GM19397 (cell line): ENCODE measurements at regions not wholly inside any gene's neighbourhood (a gene's known extent, or its start where the extent isn't known, plus 50 kb on each side); places are given as distances from the start of the nearest gene placed in this dataset.
"Not testable (repeated sequence)": the region's sequence is repeated elsewhere in the genome, so short reads cannot be mapped to it uniquely, and the experiment has no call there.

Source experiments
- ATAC-seq: cut with Tn5 transposase; IDR thresholded peaks from one replicate; pipeline ENCODE4 v1.9.1; 2021; ENCODE audit warnings: mild to moderate bottlenecking, moderate library complexity; ENCODE audit not compliant: unreplicated experiment

DNA sequence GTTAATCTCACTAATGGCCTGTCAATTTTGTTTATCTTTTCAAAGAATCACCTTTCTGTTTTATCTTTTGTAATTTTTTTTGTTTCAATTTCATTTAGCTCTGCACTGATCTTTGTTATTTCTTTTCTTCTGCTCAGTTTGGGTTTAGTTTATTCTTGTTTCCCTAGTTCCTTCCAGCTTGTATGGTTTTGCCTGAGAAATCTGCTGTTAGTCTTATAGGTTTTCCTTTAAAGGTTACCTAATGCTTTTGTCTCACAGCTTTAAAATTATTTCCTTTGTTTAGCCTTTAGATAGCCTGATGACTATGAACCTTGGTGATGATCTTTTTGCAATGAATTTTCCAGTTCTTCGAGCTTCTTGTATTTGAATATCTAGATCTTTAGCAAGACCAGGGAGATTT is 1869.8 kb upstream of the PCDH20 start:
- no peak for ATAC-seq

DNA sequence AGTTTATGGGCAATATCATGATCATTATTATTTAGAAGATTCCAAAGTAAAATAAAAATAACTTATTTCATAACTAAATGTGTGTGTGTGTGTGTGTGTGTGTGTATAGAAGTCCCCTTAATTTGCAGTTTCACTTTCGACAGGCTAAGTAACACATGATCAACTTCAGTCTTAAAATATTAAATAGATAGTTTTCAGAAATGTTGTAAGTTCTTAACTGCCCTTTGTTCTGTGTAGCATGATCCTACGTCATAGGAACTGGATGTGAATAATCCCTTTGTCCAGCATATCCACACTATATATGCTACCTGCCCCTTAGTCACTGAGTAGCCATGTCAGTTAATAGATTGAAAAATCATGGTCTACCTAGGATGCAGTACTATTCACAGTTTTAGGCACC is 1863.5 kb upstream of the PCDH20 start:
- ATAC-seq, result no peak

DNA sequence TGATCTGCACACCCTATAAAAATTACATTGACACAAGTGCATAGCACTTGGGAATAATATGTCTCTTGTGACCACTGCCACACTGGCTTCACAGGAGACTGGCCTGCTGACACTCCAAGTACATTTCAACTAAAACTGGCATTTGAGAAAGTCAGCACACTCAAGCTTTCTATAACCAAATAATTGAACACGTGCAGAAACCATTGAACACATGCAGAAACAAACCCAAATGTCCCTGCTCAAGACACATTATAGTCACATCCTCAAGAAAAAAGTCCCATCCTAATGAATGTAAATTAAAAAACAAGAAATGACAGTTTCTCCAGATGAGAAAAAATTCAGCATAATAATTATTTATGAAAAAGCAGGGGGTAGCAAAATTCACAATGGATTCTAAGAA is 1859.1 kb upstream of the PCDH20 start:
- no peak for ATAC-seq

DNA sequence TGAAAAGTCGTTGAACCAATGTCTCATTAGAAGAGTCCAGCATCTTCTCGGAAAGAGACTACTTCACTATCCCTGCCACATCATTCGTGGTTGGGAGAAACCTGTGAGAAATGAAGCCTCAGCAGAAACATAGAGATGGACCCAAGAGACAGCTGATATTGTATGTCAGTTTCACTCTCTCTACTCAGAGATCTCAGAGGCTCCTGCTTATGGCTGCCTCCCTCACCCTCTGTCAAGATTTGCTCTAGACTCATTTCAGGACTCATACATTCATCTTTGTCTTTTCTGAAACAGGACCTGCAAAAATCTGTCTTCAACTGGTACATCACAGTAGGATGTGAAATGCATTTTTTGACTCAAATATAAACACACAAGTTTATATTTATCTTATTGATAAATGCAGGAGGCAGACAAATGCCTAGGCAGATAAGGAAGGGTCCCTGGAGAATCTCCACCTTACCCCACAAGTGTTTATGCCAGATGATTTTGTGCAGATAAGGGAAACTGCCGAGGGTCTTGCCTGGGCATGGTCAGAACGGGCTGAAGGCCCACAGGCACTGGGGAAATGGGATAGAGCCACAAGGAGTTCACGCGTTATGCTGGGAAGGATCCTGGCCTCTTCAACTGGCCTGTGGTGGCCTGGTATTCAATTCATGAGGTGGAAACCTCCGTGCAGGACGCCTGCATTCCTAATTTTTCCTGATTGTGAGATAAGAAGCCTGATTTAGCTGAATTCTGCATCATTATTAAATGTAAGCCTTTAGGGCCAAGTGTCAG is 1834.0 kb upstream of the PCDH20 start:
- ATAC-seq, result no peak

DNA sequence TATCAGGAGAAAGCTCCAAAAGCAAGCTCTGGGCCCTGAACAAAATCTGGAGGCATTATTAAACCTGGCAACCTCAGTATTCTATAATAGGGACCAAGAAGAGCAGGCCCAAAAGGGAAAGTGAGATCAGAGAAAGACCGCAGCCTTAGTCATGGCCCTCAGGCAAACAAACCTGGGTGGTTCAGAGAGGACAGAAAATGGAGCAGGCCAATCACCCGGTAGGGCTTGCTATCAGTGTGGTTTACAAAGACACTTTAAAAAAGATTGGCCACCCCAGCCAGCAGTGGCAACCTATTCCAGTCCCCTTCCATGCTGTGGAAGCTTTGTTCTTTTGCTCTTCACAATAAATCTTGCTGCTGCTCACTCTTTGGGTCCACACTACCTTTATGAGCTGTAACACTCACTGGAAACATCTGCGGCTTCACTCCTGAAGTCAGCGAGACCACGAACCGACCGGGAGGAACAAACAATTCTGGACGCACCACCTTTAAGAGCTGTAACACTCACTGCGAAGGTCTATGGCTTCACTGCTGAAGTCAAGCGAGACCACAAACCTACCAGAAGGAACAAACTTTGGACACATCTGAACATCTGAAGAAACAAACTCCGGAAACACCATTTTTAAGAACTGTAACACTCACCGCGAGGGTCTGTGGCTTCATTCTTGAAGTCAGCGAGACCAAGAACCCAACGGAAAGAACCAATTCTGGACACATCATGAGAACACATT is 1821.2 kb upstream of the PCDH20 start:
- ATAC-seq, result not testable (repeated sequence)

DNA sequence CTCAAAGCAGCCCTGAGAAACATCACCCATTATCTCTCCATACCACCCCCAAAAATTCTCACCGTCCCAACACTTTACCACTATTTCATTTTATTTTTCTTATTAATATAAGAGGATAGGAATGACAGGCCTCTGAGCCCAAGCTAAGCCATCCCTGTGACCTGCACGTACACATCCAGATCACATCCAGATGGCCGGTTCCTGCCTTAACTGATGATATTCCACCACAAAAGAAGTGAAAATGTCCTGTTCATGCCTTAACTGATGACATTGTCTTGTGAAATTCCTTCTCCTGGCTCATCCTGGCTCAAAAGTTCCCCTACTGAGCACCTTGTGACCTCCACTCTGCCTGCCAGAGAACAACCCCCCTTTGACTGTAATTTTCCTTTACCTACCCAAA is 1802.9 kb upstream of the PCDH20 start:
- not testable (repeated sequence) for ATAC-seq

DNA sequence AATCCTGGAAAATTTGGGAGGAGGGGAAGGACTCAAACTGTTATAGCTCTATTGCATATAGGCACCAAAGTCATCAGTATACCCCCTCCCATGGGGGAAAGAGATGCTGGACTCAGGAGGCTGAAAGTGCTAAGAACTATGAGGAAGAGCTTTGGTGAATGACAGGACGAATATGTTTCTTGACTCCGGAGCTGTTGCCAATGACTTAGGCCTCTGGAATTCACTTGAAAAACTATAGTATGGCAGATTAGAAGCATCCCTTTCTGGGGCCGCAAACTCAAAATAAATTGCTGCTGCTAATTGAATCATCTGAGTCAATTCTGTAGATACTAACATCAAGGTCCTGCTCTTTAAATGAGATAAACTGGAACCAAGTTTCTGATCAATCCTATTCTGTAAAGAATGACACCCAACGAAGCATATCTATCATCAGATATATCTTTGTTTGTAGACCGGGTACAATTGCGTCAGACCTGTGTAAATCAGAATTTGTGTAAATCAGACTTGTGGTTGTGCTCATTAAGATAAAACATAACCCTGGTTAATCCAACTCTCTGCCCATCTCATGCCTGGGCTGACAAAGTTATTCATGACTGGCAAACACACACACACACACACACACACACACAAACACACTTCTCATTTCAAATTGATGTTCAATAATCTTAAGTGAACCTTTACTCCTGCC is 1793.8 kb upstream of the PCDH20 start:
- no peak for ATAC-seq

DNA sequence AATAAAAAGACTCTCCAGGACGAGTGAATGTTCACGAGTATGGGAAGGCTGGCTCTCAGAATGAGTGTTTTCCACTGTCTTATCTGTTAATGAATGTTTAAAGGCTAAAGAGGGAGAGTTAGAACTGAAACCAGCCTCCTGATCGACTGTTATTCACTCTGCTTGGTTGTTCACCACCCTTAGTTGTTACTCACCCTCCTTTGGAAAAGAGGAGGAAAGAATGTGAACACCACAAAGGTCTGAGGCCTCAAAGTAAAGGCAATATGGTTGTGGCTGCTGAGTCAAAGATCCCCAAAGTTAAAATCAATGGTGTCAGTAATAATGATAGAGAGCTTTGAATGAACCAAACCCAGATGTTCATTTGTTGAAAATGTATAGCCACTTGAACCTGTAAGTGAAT is 1793.2 kb upstream of the PCDH20 start:
- ATAC-seq, result no peak

DNA sequence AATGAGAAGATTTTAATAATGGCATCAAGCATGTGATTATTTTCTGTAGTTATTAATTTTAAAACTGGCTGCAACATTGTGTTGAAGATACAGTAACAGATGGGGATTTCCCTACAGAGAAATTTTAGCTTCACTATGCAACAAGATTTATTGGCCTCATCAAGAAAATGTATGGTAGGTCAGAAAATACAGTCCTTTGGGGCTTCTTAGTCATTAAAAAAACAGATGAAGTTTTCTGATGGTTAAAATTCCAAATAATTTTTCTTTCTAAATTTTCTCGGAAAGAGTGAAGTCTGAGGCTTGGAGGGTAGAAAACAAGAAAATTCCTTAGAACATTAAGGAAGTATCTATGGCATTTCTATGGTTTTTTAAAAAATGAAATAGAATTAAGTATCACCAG is 1790.8 kb upstream of the PCDH20 start:
- no peak for ATAC-seq

DNA sequence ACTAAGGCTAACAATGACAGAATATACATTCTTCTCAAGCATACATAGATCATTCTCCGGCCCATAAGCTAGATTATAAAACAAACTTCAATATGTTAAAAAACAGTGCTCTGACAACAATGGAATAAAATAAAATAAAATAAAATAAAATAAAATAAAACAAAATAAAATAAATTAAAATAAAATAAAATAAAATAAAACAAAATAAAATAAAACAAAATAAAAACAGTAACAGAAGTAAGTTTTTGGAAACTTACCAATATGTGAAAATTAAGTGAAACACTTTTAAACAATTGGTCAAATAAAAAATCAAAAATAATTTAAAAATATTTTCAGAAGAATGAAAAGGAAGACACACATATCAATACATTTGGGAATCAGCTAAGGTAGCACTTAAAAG is 1785.8 kb upstream of the PCDH20 start:
- no peak for ATAC-seq

DNA sequence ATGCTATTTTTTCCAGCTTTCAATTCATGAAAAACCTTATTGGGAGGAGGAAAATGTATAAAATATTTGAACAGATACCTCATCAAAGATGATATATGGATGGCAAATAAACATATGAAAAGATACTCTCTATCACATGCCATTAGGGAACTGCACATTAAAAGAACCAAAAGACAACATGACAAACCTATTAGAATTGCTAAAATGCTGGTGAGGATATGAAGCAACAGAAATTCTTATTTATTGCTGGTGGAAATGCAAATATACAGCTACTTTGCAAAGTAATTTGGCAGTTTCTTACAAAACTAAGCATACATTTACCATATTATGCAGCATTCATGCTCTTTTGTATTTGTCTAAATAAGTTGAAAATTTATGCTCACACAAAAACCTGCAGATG is 1783.9 kb upstream of the PCDH20 start:
- ATAC-seq, result no peak

DNA sequence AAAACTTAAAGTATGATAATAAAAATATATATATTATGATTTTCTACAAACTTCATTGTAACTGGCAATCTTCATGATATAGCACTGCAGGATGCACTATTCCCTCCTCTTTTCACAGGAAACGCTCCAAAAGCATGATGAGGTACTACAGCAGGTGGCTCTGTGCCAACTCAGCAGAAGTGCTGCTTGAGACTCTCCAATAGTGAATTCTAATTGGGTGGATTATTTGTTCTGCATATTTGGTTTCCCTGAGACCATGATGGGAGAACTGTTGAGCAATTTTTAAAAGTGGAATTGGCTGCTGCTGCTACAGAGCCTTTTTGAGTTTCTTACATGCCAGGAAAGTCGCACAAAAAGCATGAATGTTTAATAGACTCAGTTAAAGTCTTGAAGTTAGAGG is 1782.4 kb upstream of the PCDH20 start:
- ATAC-seq, result no peak

DNA sequence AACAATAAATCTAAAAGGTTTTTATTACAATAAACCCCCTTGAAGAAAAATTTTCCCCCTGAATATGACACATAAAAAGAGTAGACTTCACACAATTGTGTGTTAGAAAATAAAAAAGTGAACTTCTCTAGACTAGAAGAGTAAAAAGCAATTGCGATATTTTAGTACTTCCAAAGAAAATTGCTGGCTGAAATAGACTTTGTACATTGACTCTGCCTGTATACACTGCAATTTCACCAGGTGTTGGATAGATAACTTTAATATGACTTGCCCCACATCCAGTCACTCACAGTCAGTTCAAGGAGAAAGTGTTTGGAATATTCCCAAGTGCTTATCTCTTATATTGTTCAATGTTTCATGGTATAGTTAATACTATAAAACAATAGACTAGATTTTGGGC is 1780.1 kb upstream of the PCDH20 start:
- ATAC-seq, result no peak

DNA sequence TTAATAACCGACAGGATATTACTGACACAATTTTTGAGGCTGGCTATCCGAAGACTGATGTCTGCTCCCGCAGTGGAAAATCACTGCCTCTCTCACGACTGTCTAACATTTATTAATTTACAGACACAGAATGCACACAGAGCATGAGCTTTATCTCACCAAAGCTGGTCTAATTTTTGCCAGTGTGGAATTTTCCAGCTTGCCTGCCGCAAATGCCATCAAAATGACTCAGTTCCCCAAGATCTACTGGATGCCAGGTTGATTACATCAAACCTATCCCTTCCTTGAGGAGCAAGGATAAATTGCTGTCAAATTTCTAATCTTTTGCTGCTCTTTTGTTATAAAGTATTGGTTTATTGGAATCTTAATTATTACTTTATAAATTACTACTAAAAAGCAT is 1775.1 kb upstream of the PCDH20 start:
- ATAC-seq, result no peak

DNA sequence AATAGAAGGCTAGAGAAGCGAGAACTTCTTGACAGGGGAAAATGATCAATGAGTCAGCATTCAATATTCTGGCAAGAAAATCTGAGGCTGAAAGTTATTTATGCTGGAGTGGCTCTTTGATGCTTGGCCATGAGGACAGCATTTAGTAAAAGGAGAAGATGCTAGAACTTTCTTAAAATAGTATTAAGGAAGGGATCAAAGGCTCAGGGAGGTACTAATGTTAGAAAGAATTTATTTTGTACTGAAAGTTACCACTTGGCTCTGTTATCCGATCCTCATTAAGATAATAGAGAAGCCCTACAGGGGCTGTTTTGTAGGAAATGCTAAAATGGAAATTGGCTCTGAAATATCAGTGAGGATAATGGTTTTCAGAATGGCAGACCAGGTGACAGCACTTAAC is 1774.6 kb upstream of the PCDH20 start:
- no peak for ATAC-seq

DNA sequence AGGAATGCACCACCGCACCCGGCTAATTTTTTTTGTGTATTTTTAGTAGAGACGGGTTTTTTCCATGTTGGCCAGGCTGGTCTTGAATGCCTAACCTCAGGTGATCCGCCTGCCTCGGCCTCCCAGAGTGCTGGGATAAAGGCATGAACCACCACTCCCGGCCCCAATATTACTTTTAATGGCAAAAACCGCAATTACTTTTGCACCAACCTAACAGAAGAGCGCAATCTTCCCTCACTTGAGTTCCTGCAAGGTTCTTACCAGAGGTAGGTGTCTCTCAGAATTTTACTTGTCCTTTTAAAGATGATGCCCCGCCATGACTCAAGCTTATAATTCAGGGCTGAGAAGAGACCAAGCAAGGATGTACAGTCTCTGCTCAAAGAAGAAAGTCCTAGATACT is 1774.1 kb upstream of the PCDH20 start:
- ATAC-seq, result no peak

DNA sequence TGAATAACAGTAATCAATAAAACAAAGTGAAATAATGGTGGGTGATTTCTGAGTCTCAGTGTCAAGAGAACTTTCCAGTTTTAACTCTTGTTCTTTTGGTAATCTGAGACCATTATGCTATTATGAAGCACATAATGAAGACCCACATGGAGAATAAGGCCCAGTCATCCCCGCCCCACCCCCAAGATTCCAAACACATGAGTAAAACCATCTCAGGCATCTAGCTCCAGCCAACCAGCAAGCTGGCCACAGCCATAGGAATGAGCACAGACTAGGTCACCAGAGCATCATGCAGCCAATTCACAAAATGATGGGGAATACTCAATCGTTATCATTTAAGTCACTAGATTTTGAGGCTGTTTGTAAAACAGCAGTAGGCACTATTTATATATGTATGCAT is 1769.0 kb upstream of the PCDH20 start:
- no peak for ATAC-seq

DNA sequence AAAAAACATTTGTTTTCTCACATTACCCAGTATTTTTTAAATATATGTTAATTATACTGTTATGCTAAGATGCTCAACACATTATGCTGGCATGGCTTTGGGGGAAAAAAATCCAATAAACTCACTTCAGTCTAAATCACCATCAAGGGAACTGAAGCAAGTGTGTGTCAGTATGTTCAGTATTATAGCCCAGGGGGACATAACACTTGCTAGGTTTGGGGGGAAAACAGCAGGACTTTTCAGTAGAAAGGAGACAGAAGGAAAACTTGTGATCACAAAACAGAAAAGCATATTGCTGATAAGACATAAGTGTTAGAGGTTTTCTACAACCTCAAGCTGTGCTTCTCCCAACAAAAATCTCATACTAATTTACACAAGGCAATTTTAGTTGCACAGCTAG is 1759.9 kb upstream of the PCDH20 start:
- ATAC-seq, result no peak

DNA sequence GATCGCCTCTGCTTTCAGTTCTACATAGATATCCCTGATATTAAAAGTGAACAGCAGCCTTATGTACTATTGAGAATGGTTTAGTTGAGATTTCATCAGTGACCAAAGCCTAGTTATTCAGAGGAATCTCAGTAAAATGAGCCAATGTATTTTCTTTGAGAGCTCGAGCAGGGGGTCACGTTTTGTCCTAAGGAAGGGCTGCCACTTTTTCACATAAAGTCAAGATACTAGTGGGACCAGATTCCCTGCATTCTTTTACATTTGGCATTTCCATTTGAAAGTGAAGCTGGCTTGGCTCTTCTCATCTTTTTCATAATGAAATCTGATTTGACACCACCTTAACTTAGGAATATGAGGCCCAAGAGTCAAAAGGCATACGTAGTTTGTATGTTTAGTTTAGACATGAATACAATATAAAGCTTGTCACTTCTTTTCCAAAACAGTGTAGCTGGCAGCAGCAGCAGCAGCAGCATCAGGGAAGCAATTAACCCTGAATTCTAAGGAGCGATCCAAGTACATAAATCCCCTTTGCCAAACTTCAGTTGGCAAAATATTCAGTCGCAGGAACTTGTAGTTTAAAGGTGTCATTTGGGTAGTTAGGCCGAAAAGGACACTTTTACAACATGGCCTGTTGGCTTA is 1752.2 kb upstream of the PCDH20 start:
- no peak for ATAC-seq

DNA sequence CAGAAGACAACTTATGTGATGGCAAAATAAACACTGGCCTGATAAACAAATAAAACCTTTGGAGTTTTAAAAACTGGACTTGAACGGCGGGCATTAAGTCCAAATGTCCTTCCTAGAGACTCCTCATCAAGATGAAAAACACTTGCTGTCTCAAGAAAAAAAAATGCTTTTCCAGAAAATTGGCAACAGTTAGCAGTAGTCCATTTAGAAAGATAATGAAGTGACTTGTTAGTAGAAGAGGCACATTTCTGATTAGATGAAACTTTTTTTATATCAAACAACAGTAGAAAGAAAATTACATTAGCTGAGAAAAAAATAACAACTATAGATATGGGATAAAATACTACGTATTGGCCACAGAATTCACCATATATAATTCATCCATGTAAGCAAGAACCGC is 1750.7 kb upstream of the PCDH20 start:
- no peak for ATAC-seq

DNA sequence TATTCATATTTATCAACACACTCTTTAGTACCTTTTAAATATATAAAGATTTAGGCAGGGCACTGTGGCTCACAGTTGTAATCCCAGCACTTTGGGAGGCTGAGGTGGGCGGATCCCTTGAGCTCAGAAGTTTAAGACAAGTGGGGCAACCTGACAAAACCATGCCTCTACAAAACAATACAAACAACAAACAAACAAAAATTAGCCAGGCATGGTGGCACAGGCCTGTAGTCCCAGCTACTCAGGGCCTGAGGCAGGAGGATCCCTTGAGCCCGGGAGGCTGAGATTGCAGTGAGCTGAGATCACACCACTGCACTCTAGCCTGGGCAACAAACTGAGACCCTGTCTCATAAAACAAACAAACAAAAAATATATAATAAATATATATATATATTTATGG is 1748.3 kb upstream of the PCDH20 start:
- no peak for ATAC-seq

DNA sequence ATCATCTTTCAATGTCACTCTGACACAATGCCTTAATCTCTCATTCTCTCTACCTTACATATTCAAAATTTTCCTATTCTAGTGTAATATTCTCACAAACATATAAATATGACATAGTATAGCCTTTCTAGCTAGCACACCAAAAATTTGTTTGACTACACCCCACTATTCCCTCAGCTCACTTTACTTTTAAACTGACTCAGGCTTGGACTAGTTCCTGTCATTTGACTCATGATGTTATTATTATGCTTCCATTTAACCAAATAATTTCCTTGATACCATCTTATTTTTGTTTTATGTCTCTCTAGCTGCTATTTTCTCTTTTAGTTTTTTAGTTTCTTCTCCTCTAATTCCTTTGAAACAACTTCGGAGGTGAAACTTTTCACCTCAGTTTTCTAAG is 1745.6 kb upstream of the PCDH20 start:
- no peak for ATAC-seq
